Stimulated activated CD4-positive, alpha-beta T cell treated with anti-CD3 and anti-CD28 coated beads, Interleukin-2, amount 100 ng/mL, for 48 hours (primary cell): ENCODE measurements at regions not wholly inside any gene's neighbourhood (a gene's known extent, or its start where the extent isn't known, plus 50 kb on each side); places are given as distances from the start of the nearest gene placed in this dataset.

ENCODE experiments used
- DNase-seq, 2 donors: peaks; one replicate each; pipeline ENCODE4 v3.0.0-alpha.2; 2020

DNA sequence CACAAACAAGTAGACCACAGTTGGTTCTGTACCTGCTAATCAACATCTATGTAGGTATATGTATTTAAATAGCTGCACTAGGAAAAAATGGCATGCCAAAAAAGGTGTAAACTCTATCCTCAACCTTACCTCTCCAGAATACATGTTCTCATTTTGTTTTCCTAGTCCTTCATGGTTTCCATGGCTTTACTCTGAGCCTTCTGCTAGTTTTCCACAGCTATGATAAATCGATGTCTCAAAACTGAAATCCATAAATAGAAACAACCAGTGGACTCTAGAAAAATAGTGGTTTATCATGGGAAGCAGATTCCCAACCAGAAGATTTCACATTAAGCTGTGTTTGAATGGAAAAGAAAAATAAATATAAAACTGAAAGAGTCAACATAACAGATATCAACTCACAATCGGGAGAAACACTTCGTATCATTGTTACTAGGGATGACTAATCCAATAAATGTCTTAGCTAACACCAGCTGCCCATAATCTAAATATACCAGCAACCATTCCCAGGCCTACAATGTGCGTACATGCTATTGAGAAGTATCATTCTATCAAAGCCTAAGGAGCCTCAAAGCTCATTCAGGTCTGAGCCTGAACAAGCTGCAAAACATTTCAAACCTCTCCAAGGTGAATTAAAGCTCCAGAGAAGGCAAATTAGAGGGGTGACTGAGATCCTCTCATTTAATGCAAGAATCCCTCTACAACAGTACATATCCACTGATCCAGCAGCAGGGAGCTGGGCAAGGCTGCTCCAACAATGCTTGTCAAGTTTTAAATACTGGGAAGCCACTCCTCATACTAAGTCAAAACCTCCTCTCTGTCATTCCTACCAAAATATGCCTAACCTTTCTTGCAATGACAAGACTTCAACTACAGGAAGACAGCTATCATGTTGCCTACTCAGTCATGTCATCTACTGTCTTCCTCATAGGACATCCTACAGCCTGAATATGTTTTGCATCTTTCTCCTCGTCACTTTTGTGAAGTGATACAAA lies 90.2 kb downstream of the KCTD12 start:
- no peak for DNase-seq

DNA sequence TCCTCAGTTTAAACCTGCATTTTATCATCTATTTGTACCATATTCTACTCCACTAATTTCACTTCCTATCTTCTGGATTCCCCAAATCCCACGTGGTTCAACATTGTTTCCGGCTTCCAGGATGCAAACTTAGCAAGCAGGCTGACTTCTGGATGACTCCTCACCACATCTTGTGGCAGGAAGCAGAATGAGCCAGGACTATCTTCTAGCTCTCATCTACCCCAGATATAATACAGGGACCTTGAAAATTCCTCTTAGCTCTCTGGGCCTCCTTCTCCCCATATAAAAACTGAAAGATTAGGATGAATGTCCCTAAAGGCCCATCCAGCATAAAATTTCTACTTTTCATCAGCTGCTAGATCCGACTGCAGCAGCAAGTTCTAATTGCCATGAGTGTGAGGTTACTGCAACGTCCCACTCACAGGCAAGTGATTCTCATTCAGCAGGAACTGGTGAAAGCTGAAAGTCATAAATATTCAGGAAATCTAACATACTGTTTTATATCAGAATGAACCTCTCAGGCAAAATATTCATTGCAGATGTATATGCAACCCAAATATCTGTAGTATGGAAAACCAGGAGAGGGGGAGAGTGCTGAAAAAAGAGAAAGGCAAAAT lies 93.4 kb downstream of the KCTD12 start:
- DNase-seq = no peak

DNA sequence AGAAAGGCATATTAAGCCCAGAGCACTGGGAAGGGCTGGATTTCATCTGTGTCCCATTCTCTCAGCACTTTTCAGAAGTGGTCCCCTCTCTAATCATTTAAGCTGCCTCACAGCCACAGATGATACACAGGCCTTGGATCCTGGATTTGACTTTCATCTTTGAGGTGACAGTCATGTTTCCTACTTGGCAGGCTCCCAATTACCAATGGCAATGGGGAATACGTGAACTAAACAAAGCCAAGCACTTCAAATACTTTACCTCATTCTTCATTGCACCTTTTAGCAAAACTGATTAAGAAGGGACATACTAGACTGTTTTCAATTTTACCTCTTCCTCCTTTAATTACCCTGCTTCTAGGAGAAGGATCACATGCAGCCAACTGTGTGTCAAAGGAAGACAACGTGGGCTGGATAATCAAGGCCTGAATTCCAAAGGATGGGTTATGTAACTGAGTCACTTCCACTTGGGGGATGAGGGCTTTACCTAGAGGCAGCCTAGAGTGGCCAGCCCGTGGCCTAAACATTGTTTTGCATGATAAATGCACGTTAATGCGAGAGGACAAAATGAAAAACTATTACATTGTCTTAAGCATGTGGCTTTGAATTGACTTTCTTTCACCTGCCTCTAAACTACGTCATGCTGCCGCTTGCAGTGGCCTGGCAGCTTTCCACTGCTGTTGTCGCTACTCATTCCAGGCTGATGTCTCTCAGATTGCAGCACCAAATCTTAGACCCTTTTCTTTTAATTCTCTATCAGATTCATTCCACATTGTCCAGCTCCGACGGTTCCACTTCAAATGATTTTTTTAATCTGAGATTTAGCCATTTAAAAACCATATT lies 95.0 kb downstream of the KCTD12 start:
- DNase-seq = no peak

DNA sequence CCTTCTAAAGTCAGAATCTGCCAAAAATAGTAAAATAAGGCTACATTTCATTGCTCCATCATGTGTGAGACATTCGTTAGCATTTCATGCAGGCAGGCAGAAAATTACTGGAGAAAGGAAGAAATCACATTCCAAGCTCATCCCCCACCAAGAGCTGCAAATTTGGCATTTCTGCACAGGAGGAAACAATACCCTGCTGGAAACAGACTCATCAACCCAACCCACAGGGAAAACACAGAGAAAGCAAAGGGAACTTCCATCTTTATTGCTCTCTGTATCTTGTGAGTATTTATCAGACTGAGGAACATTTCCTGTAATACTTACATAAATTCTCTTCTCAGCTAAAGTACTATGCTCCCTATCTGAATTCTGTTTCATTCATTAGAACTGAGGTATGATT lies 95.7 kb downstream of the KCTD12 start:
- no peak for DNase-seq

DNA sequence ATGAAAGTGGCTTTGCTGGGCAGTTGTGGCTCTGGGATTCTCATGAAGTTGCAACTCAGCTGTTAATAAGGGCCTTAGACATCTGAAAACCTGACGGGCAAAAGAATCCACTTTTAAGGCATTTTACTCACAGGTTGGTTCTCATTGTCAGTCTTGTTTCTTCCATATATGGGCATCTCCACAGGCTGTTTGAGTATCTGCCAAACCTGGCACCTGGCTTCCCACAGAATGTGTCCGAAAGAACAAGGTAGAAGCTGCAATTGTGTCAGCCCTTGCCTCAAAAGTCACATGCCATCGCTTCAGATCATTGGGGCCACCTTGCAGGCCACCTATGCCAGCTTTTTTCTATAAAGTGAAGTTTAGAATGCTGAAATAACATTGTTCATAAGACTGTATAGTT lies 102.4 kb downstream of the KCTD12 start:
- no peak for DNase-seq

DNA sequence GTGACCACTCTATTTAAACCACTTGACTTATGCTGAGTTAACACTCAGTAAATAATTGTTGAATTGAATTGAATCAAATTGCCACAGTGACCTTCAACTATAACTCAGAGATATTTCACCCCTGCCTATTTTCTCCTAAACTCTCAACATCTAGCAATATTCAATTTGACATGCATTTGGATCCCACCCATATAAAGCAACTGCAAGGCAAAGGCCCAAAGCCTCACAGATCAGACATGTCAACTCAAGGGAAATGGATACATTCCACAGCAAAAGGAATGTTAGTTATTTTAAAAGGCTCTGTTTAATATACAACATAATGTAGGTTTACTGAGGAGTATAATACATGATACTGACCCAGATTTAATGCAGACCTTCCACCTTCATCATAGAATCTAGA lies 107.4 kb downstream of the KCTD12 start:
- no peak for DNase-seq

DNA sequence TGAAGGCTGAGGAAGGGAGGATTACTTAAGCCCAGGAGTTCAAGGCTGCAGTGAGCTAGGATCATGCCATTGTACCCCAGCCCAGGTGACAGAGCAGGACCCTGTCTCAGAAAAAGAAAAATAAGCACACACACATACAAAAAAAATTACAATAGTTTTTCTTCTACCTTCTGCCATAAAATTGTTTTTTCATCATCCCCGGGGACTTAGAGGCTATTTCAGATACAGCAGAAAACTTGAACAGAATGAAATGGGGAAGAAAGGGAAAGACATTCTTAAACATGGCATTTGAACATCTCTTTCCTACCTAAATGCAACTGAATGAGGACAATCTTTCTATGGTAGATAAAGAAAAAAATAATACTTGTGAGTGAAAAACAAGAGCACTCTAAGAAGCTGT lies 109.1 kb downstream of the KCTD12 start:
- no peak for DNase-seq

DNA sequence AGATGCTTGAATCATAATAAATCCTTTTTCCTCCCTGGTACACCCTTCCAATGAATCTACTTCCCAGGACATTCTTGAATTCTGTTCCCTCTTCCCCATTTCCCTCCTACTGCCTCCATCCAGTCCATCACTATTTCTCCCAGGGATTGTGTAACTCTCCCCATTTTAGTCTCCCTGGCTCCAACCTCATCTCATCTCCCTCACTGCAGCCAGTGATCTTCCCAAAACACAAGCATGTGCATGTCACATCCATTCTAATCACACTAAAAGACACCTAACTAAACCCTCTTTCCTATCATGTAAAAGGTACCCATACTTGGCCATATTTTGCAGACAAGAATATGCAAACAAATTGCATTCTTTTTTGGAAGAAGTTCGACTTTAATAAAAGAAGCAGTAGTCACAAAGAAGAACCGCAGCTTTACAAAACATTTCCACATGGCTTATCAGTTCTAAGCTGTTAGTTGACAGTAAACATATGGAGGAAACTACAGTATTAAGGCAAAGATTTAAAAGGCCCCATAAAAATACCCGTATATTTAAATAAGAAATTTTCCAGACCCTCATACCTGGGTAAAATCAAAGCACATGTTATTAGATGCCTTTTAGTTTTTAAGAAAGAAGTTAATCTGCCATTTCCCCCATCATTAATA lies 111.0 kb downstream of the KCTD12 start:
- DNase-seq = no peak

DNA sequence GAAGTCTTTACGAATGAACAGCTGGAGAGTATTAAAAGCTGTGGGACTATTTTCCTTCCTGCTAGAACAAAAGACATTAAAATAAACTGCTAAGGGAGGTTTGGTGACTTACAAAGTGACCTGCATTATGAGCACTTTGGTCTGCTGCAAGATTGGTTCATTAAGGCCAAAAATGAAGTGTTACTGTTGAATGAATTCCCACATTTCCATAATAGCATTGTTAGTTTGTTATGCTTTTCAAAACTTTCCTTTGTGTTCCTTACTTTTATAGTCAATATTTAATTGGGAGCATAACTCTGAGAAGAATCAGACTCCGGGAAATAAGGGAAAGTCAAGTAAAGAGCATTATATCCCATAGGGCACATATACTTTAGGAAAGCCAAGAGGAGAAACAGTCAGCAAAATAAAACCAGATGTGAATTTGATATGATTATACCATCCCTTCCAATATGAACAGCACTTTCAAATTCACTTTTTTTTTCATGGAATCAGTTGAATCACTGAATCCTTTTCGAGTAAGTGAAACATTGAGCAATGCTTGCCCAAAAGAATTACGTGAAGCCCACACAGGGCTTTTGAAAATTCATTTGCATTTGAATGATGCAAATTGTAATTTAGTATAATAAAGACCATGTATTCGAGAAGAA lies 112.6 kb downstream of the KCTD12 start:
- no peak for DNase-seq

DNA sequence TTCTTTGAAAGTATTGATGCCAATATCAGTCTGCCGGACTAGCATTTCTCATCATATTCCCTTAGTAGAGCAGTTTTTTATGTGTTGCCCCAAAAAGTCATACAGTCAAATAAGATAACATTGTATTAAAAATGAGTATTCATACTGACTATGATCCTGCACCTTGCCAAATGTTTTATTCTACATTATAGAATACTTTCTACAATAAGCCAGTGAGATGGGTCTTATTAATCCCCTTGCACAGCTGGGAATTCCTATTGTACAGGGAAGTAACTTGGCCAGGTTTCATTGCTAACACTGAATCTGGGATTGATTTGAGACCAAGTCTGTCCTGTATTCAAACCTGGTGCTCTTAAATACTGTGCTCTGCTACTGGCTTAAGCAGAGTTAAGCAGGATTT lies 114.0 kb downstream of the KCTD12 start:
- no peak for DNase-seq

DNA sequence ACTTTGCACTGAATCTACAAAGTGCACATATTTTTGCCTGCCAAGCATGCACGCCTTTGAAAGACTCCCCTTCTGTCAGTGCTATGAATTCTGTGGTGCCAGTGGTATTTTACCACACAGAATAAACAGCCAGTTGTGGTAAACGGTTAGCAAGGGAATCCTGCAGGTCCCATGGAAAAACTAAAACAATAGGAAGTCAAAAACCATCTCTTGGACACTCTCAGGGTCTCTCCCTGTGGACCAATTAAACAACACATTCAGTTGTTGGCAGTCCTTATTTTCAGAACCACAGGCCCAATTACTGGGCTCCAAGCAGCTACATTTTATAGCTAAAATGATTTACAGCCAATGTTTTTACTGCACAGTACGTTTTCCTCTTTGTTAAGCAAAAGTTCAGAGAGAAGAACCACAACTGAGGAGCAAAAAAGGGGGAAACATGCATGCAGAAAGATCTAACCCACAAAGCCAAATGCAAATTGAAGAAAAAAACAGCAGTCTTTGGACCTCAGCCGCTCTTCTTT lies 116.9 kb downstream of the KCTD12 start:
- no peak for DNase-seq

DNA sequence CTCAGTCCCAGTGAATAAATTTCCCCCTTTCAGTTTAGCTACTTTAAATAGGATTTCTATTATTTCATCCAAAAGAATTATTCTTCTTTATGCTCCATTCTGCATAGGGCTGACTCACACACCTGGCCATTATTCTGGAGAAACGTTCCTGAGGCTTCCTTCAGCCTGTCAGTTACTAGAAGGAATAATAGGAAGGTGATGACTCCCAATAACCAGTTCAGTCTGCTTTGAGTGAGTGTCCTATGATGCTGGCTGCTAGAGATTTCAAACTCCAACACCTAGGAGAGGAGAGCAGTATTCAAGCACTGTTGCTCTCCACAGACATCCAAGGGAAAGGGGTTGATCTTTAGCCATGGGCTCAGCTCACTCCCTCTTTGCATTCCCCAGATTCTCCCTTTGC lies 117.8 kb downstream of the KCTD12 start:
- no peak for DNase-seq

DNA sequence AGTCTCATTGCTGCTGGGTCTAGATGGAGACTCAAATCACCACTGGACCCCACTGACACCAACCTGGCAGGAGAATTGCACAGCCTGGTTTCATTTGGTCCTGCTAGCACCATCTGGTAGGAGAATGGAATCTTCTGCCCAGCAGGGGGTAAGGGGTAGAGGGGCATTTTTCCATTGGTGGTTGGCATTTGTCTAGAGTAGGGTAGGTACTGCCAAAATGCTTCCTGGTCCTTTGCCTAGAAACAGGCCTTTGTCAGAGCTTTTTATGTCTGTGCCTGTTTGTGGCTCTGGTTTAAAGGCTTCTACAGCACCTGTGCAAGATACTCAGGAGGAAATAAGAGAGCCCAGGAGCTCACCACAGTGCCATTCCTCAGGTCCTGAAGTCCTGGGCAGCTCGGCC lies 121.3 kb downstream of the KCTD12 start:
- DNase-seq = no peak

DNA sequence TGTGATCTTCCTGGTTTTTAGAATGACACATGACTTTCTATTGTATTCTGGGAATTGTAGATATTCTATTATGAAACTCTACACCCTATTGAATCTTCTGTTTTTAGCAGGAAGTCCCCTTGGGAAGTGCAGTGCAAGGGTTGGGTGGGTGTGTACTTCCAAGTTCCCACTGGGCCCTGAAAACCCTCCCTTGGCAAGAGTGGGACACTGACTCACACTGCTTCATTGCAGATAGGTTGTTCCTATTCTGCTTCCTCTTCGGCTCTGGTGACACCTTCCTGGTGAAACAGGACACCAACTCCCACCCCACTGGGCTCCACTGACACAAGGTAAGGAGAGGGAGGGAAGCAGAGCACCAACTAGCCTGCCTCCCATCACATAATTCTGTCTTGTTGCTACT lies 121.8 kb downstream of the KCTD12 start:
- no peak for DNase-seq

DNA sequence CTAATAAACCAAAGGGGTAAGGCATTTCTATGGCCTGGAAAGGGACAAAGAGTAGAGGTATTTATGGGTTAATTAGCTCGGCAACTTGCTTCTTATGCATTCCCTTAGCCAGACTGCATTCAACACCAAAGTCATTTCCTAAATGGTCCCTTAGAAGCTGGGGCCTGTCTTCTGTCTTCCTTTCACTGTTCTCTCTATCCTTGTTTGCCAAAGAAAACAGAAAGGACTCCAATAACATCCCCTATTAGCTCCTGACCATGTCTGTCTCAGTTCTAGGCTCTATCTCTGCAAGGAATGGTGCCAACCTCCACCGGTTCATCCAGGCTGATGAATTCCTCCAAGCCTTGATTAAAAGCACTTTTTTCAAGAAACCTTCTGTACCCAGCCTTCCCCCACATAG lies 123.5 kb downstream of the KCTD12 start:
- no peak for DNase-seq

DNA sequence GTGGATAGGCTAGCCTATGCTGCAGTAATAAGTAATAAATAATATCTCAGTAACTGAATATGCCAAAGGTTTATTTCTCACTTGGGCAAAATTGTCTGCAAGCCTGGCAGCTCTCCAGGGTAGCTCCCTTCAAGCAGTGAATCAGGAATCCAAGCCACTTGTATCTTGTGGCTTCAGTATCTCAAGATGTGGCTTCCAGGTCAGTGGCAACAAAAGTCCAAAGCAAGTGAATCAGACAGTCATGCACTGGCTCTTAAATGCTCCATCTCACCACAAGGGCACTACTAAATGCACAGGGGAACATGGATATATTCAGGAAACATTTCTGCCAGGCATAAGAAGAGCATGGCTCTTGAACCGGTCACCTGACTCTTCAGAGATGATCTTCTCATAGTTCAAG lies 126.3 kb downstream of the KCTD12 start:
- no peak for DNase-seq

DNA sequence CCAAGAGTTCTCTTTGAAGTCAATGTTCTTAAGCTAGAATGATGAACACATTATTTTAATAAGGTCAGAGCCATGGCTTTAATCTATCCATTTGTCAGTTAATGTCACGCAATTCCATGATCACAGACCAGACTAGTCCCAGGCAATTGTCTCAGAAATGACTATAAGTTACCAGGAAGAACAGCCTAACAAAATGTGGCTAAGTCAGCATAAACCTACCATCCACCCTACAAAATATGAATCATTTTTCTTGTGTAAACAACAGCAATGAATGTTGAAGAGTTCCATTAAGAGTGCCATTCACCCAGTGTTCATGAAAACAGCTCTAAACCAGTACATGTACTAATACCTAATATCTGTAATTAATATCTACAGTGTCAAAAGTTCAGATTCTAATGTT lies 127.5 kb downstream of the KCTD12 start:
- DNase-seq = no peak

DNA sequence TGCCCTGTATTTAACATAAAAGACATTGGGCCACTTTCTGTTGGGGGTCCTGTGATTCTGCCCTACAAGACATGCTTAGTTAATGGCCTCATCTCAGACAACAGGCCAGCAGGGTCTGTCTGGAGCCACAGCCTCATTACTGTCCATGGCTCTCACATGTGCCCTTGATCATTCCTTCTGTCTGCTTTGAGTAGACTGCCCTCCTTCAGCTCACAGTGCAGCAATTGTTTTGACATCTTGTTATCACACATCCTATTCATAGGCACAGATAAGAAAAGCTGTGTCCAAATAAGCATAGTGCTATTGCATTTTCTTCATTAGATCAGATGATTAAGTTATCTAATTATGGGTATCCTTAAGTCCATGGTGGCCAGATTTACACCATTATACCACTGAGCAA lies 127.9 kb downstream of the KCTD12 start:
- no peak for DNase-seq

DNA sequence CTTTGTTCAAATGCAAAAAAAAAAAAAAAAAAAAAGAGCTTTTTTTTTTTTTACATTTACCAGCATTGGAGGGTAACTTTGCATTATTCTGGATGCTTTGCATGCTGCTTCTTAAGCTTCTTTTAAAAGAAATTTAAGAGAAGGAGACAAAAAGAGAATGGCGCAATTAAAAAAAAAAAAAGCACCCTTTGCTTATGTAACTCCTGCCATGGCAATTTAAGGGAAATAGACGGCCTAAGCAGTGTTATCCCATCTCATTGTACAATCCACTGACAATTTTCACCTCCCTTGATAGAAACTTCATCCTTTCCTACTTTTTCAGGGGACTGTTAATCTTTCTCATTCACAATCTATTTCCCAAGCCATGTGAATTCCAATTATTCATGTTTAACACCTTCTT lies 129.8 kb downstream of the KCTD12 start:
- DNase-seq = no peak

DNA sequence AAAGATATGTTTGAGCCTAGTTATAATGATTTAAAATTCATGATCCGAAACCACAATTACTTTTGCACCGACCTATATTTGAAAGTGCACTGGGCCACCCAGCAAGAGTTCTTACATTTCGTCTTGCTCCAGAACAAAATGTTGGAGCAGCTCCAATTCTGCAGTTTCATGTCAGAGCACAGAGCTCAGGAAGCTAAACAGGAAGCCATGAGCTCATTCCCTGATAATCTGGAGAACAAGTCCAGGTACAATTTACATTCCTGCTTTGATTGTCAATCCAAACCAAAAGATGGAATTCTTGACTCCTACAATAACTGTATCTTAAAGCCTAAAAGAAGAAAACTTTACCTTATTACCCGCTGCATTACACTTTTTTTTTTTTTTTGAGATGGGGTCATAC lies 131.8 kb downstream of the KCTD12 start:
- no peak for DNase-seq

DNA sequence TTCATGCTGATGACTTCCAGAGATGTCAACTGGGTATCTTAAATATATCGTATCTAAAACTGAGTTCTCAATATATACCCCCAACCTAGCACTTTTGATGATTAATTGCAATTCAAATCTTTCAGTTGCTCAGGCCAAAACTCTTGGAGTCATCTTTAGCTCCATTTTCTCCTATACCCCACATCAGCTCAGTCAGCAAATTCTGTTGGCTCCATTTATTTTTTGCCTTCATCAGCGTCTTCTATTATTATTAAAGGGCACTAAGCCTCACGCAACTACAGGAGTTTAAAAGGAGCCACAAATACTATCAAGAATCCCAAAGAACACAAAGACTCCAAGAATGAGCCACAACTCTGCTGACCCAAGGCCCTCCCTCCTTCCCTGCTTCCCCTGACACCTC lies 134.9 kb downstream of the KCTD12 start:
- no peak for DNase-seq

DNA sequence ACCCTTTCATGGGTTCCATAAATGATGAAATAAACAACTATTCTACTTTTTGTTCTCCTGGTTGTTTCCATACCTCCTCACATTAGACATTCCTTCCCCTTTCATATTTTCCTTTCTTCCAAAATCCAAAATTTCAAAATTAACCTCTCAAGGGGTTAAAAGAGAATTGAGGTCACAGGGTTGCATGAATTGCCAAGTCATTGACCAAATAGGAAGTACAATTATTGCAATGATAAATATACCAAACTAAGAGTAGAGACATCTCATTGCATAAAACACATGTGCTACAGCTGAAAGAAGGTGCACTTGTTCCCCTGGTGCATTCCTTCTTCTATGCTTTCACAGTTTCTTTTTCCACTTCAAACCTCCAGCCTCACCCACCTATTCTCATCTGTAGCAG lies 136.1 kb downstream of the KCTD12 start:
- DNase-seq = no peak
